ENCODE measurements at regions not wholly inside any gene's neighbourhood (a gene's known extent, or its start where the extent isn't known, plus 50 kb on each side); places are given as distances from the start of the nearest gene placed in this dataset.

DNA sequence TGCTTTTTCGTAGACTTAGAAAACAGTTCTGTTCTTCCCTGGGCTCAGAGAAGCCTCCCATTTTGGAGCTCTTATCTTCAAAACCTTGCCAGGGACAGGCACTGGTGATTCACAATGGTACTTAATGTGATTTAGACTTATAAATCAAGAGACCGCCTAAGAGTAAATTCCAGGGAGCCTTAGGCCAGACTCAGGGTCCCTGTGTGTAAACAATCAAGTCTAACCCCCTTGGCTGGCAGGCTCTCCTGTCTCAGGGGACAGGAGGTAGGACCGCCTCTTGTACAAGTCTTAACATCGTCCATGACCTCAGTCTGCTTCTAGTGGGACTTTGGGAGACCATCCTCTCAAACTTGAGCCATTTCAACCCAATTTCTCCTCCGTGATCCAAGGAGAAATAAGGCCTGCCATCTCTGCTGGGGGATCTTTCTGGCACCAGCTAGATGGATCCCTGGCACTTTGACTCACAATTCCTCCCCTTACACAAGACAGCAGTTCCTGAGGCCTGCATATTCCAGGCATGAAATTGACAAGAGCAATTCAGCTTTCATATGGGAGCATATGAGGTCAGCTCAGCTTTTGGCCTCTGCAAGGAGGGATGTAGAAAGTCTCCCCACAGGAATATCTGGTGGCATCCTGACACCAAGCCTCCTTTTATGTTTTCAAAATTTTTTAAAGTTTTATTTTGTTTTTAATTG is 487.0 kb downstream of the TNS1 start:
- DNase-seq = no peak

DNA sequence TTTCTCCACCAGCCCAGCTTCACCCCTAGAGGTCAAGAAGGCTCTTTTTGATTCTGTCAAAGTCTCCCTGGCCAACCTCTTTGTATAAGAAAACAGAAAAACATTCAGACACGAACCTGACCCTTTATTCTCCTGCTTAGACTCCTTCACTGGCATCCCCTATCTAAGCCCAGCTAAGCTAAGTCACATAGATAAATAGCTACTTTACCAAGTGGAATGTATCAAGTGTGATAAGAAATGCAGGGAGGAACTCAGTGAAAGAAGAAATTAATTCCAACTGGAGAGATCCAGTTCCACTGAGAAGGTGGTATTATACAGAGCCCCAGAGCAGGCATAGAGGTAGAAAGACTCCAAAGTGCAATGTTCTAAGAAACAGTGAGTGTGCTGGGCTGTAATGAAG is 489.5 kb downstream of the TNS1 start:
- no peak for DNase-seq

DNA sequence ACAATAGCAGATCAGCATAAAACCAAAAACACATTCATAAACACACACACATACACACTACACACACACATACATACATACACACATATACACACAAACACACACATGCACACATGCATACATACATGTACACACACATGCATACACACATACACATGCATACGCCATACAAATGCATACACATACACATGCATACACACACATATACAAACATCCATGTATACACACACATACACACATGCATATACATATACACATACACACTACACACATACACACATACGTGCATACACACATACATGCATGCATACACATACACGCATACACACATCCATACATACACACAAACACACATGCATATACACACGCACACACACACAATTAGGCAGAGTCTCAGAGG is 490.1 kb downstream of the TNS1 start:
- no peak for DNase-seq

DNA sequence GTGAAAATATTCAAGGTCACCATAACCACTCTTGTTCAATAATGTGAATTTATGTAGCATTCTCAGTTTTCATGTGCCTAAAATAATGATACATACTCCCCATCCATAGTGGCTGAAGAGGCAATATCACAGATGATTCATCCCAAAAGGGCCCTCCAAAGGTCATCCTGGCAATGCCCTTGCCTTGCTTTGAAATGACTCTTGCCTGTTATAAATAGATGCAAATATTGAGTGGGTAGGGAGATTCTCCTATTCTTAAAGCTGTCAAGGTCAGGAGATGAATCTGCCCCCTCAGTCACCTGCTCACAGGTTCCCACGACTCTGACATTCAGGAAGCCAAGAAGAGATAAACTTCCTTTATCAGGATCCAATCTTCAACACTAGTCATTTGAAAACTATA is 490.5 kb downstream of the TNS1 start:
- no peak for DNase-seq

DNA sequence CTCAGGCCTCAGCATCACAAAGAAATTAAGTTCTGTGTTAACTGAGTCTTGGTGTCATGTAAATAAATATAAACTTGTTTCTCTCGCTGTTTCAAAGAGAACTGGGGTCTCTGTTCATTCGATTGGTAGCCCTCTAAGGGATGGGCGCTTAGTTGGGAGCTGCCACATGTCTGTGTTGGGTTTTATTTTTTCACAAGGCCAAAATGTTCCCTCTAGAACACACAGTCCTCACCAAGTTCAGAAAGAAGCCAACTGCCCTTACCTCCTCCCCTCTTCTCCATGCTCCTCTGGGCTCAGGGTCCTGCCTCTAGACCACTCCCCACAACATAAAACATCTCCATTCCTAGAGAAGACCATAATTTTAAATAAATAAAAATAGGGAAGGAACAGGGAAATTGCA is 490.9 kb downstream of the TNS1 start:
- no peak for DNase-seq

DNA sequence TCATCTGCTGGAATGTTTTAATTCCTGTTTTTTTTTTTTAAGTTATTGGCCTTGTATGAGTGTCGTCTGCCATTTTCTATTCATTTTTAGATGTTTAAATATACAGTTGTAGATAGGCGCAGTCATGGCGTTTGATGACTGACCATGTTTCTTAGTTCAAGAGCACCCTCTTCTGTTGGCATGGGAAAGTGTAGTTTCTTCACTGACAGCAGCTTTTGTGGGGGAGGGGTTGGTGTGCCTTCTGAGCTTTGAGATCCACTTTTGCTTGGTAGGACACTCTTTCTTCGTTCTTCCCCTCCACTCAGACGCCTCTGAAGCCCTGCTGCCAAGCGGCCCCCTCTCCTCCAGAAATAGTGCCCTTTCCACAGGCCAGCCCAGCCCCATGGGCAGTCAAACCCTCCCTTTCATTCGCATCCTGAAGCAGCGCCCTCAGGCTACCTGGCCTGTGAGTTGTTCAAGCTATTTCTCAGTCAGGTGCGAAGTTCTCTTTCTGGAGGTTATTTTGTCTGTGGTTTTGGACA is 492.0 kb downstream of the TNS1 start:
- DNase-seq = peak; percentile 55

DNA sequence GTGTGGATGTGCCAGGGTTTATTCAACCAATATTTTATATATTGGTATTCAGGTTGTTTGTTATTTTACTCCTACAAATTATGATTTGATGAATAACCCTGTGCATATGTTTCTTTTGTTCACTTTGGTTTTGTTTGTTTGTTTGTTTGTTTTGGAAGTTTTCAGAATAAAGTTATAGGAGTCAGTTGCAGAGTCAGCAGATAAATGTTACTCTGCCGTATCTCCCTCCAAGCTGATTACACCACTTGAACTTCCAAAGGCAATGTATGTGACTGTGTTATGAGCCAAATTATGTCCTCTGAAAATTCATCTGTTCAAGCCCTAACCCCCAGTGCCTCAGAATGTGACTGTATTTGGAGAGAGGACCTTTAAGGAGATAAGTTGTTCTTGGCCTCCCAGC is 497.5 kb downstream of the TNS1 start:
- DNase-seq = no peak

DNA sequence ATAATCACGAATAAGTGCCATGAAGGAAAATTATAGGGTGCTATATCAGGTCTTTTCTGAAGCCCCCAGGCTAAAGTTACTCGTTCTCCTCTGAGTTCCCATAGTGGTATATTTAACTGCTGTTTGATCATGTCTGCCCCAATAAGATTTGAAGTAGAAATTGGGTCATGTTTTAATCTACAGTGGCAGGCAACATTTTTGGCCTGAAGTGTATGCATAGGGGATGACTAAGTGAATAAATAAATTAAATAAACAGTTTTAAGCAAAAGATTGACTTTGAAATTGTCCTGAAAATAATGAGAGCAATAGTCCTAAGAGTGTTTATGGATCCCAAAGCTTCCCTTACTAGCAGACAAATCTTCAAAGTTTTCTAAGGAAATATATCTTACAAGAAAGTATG is 500.9 kb downstream of the TNS1 start:
- DNase-seq = no peak

DNA sequence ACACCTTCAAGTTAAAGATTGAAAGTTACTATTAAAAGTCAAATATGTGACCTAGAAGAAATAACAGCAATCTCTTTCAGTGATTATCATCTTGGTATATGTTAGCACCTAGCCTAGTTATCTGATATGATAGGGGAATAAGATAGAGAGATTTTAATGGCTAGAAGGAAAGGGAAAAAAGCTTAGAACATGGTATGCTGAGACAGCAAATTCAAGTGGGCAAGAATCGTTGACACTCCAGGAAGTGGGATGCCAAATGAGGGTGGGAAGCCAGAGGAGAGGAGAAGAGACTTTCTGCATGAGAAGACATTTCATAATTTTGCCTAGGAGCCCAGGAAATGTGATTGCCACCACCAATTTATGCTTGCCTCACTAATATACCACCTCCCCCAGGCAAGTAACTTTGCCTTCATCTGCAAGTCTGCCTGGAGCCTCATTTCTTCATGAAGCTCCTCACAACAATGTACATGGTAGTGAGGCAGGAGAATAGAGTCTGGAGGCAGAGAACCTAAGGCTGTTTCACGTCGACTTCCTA is 504.9 kb downstream of the TNS1 start:
- no peak for DNase-seq

DNA sequence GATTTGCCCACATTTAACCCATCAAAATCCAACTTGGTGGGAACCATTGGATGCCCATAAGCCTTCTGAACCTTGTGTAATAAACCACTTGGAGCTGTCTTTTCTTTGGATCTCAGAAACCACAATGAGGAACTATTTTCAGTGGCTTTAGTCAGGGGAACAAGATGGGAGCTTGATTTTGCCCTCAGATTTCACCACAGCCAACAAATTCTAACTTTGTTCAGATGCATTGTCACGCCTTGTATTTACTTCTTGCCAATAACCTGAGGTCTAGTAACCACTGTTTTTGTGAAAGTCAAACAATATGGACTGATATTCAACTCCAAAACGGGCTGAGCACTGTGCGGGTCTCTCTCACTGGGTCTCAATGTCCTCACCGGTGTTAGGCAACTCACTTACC is 508.2 kb downstream of the TNS1 start:
- DNase-seq = no peak

DNA sequence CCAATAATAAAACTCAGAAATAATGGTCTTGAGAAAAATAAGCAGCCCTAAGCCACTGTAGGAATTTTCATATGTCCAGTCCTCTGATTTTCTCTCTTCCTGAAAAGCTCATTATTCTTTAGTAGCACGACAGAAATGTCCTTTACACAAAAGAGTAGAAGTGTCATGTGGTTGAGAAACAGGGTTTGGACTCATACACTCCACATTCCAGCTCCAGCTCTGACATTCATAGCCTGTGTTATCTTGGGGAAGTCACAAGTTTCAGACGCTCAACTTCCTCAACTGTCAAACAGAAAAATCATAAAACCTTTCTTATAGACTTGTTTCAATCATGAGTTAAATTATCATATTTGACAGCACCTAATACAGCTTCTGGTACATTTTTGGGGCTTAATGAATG is 511.5 kb downstream of the TNS1 start:
- DNase-seq = no peak

DNA sequence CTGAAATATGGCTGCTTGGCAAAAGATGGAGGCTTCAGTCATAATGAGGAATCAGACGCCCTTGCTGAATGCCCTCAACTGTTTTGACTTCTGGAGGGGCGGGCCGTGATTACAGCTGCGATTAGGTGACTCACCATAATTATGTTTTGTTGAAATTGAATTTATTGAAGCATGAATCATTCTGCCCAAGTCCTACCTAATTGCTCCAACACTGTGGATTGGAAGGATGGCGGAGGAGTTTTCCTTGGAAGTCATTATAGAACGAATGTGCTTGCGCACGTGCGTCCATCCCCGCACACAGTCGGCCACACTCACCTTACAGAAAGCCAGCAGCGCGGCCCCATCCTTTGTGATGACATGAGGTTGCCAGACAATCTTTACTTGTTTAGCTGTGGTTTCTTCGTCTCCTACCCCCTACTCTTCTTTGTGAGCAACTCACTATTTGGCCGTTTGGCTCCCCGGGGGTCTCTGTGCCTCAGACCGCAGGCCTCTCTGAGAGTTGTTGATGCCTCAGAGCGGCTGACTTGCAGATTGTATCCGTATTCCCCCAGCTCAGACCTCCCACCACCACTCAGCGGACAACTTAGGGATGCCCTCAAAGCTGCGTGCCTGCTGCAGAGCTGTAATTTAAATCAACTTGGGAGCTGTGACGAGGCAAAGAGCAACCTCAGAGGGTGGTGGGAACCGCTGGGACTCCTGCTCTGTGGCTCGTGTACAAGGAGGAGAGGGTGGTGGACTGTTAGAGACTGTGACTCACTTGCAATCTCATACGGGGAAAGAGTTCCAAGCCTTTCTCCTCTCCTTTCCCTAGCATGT is 513.4 kb downstream of the TNS1 start:
- DNase-seq = no peak

DNA sequence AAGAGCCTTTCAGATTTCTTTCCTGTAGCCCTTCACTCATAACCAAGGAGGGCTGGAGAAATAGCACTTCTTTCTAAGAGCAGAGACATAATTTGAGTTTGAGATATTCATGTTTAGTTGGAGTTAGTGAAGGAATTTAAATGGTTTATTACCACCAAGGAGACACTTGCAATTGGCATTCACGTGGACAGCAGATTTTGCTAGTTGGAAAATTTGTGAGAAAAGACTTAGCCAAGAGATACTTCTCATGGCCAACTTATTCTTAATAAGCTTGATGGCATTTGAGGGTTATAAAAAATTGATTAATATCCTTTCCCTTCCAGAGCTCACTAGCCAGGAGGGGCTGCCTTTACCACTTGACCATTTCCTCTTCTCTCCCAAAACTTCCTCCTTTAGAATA is 518.7 kb downstream of the TNS1 start:
- no peak for DNase-seq

DNA sequence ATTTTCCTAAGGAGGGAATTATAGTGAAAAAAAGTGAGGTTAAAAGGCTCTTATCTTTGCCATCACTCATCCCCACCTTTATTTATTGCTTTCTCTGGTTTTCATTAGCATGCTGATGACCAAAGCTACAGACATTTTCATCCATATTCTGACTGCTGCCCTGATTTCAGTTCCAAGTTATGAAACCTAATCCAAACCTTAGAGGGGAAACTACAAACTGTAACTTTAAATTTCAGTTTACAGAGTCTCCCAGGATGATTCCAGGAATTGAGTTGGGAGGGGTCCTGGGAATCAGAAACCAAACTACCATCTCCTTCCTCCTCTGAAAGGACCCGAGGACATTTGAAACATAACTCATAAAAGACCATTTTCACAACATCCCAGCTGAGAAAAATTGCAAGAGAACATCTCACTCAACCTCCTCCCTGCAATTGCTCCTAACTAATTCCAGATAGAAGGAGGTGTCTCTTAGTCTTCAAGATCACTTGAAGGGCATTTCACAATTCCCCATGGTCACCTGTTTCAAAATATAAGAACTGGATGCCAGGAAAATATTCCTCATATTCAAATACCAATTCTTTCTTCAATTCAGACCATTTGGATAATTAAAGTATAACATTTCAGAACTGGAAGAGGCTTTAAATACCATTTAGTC is 520.6 kb downstream of the TNS1 start:
- DNase-seq = no peak

DNA sequence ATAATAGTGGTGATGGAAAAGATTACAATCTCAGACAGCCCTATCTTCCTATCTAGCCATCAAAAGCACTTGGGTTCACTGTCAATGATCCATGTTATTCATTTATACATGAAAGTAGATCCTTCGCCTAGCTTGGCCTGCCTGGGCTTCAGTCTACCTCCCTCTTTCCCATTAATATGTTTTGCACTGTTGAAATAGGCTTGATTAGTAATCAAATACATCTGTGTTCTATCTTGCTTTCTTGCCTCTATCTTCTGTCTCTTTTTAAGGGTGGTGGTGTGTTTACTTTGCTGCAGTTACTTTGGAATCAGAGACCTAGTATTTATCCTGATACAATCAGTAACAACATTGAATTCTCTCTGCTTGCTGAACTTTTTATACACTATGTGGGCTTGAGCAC is 521.2 kb downstream of the TNS1 start:
- DNase-seq = no peak

DNA sequence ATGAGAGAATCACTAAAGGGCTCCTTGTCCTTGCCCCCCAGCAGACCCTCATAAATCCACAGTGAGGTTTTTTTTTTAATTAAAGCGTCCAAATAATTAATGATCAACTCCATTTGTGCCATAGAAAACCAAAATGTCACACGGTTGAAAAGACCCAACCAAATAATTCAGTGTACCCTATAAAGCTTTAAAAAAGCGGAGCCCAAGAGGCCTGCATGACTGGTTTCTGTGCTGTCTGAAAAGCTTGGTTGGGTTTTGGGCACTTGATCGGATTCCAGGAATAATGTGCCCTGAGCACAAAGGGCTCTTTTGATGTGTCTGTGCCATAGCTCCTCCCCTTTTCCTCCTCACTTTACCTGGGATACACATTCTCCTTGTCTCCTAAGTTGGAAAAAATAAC is 523.2 kb downstream of the TNS1 start:
- no peak for DNase-seq

DNA sequence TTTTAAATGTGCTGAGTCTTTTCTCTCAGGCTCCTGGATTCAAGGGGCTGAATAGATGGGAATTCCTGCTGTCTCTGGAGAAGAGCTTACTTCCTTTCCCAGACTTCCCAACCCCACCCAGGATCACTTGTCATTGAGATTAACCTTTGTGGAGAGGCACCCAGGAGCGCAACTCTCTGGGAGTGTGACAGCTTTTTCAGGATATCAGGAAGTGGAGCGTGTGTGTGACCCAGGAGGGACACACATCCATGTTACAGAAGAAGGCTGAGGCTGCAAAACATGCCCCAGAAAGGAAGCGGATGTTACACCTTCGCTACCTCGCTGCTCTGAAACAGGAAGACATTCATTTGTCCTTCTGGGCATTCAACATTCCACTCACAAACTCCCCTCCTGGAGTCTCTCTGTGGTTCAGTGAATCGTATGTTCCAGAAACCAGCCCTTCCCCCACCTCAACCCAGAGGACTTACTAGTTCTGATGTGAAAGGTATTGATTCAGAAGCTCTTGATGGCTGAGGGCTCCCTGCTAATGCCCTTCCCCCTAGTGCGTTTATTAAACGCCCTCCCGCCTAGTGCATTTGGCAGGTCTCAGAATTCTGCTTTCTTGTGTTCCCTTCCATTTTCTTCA is 523.9 kb downstream of the TNS1 start:
- DNase-seq = no peak

DNA sequence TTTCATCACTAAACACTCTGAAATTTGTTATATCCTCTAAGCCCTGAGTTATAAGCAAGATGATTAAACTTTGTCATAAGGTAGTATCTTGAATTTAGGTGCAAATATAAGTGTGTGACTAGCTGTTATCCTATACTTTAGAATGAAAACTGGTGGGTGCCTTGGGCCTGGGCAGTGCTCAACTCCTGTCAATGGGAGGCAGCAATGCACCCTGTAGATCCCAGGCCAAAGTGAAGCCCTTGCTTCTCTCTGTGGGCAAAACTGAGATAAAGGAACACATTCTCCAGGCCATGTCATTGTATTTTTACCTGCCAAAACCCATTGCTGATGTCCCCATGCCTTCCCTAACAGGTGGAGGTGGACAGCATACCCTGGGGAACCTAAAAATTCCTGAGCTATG is 525.2 kb downstream of the TNS1 start:
- no peak for DNase-seq

DNA sequence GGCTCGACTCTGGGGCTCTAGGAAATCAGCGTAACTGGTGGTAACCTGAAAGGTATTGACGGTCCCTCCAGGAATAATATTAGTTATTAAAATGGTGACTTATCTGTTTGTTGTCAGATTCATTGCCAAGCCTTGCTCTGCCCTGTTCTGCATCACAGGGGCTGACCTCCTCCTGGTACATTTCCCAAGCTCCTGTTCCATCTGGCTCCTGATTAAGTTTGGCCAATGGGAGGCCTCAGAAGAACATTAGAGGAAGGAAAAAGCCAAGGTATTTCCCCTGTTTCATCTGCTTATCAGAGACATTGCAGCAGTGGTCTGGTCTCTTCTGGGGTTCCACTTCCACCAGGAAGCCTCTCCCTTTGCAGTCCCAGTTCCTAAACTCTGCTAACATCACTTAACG is 527.0 kb downstream of the TNS1 start:
- DNase-seq = no peak

DNA sequence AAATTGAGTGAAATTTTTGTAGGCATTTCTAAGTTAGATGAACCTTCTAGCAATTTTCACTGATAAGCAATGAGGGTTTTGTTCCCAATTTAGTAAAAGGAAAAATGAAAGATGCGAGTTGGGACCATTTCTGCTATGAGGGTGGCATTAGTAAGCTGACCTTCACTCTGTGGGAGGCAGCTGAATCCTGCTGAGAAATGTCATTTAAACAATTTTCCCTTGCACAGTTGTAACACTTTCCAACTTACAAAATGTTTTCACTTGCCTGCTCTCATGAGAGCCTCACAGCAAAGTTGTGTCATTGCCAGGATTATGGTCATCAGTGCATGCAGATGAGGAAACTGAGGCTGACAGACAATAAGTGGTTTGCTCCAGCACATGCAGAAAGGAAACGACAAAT is 527.7 kb downstream of the TNS1 start:
- no peak for DNase-seq

DNA sequence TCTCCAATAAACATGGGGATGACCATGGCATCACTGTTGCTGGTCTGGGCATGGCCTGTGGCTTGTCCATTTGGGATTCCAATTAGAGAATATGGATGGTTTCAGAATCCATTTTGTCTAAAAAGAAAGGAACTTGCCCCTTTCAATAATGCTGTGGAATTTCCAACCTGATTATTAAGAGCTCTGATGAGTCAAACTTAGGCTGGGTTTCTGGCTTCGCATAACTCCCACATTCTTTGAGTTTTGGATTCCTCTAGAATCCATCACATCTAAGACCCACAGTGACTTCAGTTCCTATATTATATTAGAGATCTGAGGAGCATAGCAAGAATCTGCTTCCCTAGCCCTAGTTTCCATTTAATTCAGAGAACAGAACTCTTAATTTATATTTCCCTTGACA is 531.5 kb downstream of the TNS1 start:
- no peak for DNase-seq

DNA sequence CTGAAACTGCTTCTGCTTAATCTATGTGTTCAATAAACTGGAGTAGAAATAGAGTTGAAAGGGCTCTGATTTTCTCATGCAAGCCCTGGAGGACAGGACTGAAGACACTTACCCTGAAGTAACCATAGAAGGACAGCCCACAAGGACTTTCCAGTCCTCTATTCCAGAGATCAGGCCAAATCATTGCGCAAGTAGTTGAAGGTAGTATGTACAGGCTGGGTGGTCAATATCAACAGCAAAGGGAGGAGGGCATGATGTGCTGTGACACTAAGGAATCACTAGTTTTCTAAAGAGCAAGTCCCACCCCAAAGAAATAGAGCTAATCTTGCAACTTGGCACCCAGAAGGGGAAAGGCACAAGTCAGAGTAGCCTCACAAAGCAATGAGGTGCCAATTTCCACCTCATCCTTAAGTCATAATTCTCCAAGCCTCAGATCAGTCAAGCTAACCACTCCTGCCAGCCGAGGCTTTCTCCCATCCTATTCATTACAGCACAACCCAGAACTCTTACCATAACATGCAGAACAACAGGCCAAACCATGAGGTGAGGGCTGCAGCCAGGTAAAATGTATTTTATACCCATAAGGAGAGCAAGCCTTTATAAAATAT is 533.5 kb downstream of the TNS1 start:
- DNase-seq = no peak

All from SHP77 treated with DMSO at 0.1 percent for 48 hours (cell line).